ENCODE measurements at regions not wholly inside any gene's neighbourhood (a gene's known extent, or its start where the extent isn't known, plus 50 kb on each side); places are given as distances from the start of the nearest gene placed in this dataset.

DNA sequence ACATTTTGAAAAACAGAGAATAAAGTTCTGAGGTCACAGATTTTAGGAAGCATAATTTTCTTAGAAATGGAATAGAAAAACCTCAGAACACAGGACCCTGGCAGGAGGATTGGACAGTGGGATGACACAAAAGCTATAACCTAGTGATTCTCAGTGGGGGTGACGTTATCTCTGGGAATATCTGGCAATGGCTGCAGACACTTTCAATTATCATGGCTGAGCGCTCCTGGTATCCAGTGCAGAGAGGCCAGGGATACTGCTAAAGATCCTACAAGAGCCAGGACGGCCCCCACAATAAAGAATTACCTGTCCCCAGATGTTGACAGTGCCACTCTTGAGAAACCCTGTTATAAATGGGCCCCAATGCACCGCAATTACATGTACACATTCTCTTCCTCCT is 117.2 kb upstream of the SPRED2 start:
- Histone ChIP-seq H3K36me3 (no peaks in the 10 kb centered on the region), H3K9me3 (no peaks in the 10 kb centered on the region), H3K4me3 (no peak overlapping the region), H3K4me1 (peaks cover 0 to 16% (median 4%) of the 10 kb centered on the region in 4 donors), H3K27ac (no peak overlapping the region), H3K27me3 (no peaks in the 10 kb centered on the region)
- intact Hi-C loops (cut with DNase I; ENCODE audit: low total_unique reads) = loop anchor here (5.0 kb wide), 1 partner anchor 282 kb away; no protein-coding TSS in a partner anchor
- in situ Hi-C loops (cut with MboI; ENCODE audit: low pct_ligation_motif_present in 1 of 4, low pct_unique_long_range_greater_than_20kb in 1 of 4, low sequenced_read_pairs in 3 of 4) = loop anchor here (5.0 to 25.0 kb wide), 4 partner anchors 285 to 637 kb away; partner anchors contain the start of gene CEP68 (in 2 of the 4)
- DNase-seq = no peak
- 83 to 87% methylated on average over 1 to 4 of the region's 4 CpGs for WGBS, 2 donors (ENCODE audit: low coverage in 1 of 2)
- TF ChIP-seq, protein P1, sequence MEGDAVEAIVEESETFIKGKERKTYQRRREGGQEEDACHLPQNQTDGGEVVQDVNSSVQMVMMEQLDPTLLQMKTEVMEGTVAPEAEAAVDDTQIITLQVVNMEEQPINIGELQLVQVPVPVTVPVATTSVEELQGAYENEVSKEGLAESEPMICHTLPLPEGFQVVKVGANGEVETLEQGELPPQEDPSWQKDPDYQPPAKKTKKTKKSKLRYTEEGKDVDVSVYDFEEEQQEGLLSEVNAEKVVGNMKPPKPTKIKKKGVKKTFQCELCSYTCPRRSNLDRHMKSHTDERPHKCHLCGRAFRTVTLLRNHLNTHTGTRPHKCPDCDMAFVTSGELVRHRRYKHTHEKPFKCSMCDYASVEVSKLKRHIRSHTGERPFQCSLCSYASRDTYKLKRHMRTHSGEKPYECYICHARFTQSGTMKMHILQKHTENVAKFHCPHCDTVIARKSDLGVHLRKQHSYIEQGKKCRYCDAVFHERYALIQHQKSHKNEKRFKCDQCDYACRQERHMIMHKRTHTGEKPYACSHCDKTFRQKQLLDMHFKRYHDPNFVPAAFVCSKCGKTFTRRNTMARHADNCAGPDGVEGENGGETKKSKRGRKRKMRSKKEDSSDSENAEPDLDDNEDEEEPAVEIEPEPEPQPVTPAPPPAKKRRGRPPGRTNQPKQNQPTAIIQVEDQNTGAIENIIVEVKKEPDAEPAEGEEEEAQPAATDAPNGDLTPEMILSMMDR (IDR thresholded peaks at IDR 0.05) = no peak
- TF ChIP-seq POLR2AphosphoS5 (IDR thresholded peaks at IDR 0.05) (no peak), POLR2A (IDR thresholded peaks at IDR 0.05) (no peak), EP300 (IDR thresholded peaks at IDR 0.05; ENCODE audit: low read depth) (no peak)

DNA sequence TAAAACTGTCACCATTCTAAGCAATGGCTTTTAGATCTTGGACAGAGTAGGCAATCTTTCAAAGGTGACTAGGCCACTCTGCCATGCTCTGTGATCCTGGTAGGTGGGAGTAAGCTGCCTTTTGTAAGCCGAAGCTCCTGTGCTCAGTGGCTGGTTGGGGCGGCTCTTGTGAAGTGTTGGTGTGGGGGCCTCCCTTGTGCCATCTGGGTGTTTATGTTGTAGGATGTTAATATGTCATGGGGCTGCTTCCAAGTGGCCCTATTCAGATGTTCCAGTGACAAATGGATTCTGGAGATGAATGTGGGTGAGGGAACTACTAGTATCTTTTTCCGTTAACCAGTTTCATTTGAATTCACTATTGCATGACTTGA is 116.8 kb upstream of the SPRED2 start:
- H3K27ac ChIP-seq = no peak overlapping the region
- intact Hi-C loops (cut with DNase I; ENCODE audit: low total_unique reads) = no loop called here
- H3K9me3 ChIP-seq = no peaks in the 10 kb centered on the region
- H3K4me3 ChIP-seq = no peak overlapping the region
- no peaks in the 10 kb centered on the region for H3K27me3 ChIP-seq
- peaks cover 0 to 16% (median 4%) of the 10 kb centered on the region in 4 donors for H3K4me1 ChIP-seq
- 96 to 100% methylated on average over 1 to 3 of the region's 3 CpGs for WGBS, 2 donors (ENCODE audit: low coverage in 1 of 2)
- DNase-seq = no peak
- TF ChIP-seq POLR2AphosphoS5 (IDR thresholded peaks at IDR 0.05) (no peak), POLR2A (IDR thresholded peaks at IDR 0.05) (no peak), EP300 (IDR thresholded peaks at IDR 0.05; ENCODE audit: low read depth) (no peak)
- TF ChIP-seq, protein P1 (IDR thresholded peaks at IDR 0.05) = no peak
- no peaks in the 10 kb centered on the region for H3K36me3 ChIP-seq
- in situ Hi-C loops (cut with MboI; ENCODE audit: low pct_ligation_motif_present in 1 of 4, low pct_unique_long_range_greater_than_20kb in 1 of 4, low sequenced_read_pairs in 3 of 4) = loop anchor here in 1 of 4 donors (10.0 kb wide), 1 partner anchor 284 kb away; no protein-coding TSS in a partner anchor

DNA sequence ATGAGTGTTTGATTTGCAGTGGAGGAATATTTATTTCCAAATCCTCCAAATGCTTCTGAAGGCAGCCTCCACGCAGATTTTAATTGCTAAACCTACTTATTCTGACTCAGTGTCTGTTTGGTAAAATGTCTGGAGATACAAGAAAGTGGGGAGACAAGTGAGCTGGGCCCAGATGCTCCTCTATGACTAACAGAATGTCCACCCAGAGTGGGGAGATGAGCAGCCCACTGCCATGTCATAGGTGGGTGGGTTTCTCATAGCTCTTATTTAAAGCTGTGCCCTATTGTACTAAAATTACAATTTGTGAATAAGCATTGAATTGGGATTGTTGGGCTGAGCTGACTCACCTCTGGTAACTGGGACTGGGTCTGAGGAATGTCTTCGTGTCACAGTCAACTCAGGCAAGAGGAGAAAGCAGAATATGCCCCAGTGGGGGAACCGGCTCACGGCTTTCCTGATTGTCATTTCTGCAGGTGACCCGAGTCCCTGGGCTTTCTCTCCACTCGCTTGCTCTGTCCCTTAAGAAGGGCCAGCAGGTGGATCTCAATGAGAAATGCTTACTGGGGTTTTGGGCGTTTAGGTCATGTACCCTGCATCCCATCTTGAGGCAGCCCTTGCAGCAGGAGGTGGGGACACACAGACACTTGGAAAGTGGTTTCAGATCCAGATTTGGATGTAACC is 116.3 kb upstream of the SPRED2 start:
- 93 to 100% methylated on average over 1 to 7 of the region's 7 CpGs for WGBS, 2 donors (ENCODE audit: low coverage in 1 of 2)

DNA sequence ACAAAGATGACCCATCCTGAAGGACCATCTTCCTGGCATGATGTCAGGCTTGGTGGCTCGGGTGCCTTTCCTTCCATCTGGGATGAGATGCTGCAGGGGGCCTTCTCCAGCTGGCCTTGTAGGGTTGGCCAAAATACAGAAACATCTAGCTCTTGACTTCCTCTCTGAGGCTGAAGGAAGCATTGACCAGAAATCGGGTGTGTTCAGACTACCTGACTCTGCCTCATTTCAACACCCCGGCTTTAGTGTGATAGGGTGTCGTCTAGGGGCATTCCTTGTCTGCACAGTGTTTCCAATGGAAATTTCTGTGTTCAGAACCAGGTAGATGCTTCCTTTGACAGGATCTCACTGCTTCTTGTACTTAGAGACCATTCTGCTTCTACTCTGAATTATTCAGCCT is 115.7 kb upstream of the SPRED2 start:
- TF ChIP-seq POLR2A (IDR thresholded peaks at IDR 0.05) = no peak
- no peak for TF ChIP-seq EP300 (IDR thresholded peaks at IDR 0.05; ENCODE audit: low read depth)
- no peak for TF ChIP-seq POLR2AphosphoS5 (IDR thresholded peaks at IDR 0.05)
- TF ChIP-seq, protein P1 (IDR thresholded peaks at IDR 0.05) = no peak
- H3K36me3 ChIP-seq = no peaks in the 10 kb centered on the region
- WGBS, 2 donors (ENCODE audit: low coverage in 1 of 2) = 79% methylated on average over 4 of the region's 4 CpGs; no CpG with 5 or more reads in 1 of the 2 donors
- DNase-seq = no peak
- intact Hi-C loops (cut with DNase I; ENCODE audit: low total_unique reads) = no loop called here
- no peaks in the 10 kb centered on the region for H3K27me3 ChIP-seq
- no peak overlapping the region for H3K27ac ChIP-seq
- H3K4me3 ChIP-seq = no peak overlapping the region
- peaks cover 0 to 12% (median 0%) of the 10 kb centered on the region in 4 donors for H3K4me1 ChIP-seq
- H3K9me3 ChIP-seq = no peaks in the 10 kb centered on the region
- in situ Hi-C loops (cut with MboI; ENCODE audit: low pct_ligation_motif_present in 1 of 4, low pct_unique_long_range_greater_than_20kb in 1 of 4, low sequenced_read_pairs in 3 of 4) = loop anchor here in 1 of 4 donors (10.0 kb wide), 1 partner anchor 283 kb away; no protein-coding TSS in a partner anchor

More for the DNA sequence above, 116.3 kb upstream of the SPRED2 start:
- Histone ChIP-seq H3K9me3 (no peaks in the 10 kb centered on the region), H3K4me3 (no peak overlapping the region), H3K36me3 (no peaks in the 10 kb centered on the region), H3K27me3 (no peaks in the 10 kb centered on the region), H3K27ac (no peak overlapping the region), H3K4me1 (peaks cover 0 to 16% (median 4%) of the 10 kb centered on the region in 4 donors)
- no peak for DNase-seq
- intact Hi-C loops (cut with DNase I; ENCODE audit: low total_unique reads) = no loop called here
- TF ChIP-seq POLR2A (IDR thresholded peaks at IDR 0.05) = no peak
- TF ChIP-seq POLR2AphosphoS5 (IDR thresholded peaks at IDR 0.05) = no peak
- TF ChIP-seq, protein P1 (IDR thresholded peaks at IDR 0.05) = no peak
- TF ChIP-seq EP300 (IDR thresholded peaks at IDR 0.05; ENCODE audit: low read depth) = no peak
- in situ Hi-C loops (cut with MboI; ENCODE audit: low pct_ligation_motif_present in 1 of 4, low pct_unique_long_range_greater_than_20kb in 1 of 4, low sequenced_read_pairs in 3 of 4) = loop anchor here in 1 of 4 donors (10.0 kb wide), 1 partner anchor 284 kb away; no protein-coding TSS in a partner anchor
